HG03135 (cell line): ENCODE measurements at regions not wholly inside any gene's neighbourhood (a gene's known extent, or its start where the extent isn't known, plus 50 kb on each side); places are given as distances from the start of the nearest gene placed in this dataset.
"Not testable (repeated sequence)": the region's sequence is repeated elsewhere in the genome, so short reads cannot be mapped to it uniquely, and the experiment has no call there.

Experiments used
- ATAC-seq: cut with Tn5 transposase; IDR thresholded peaks from one replicate; pipeline ENCODE4 v1.9.1; 2021; ENCODE audit warnings: mild to moderate bottlenecking, moderate library complexity; ENCODE audit not compliant: unreplicated experiment

DNA sequence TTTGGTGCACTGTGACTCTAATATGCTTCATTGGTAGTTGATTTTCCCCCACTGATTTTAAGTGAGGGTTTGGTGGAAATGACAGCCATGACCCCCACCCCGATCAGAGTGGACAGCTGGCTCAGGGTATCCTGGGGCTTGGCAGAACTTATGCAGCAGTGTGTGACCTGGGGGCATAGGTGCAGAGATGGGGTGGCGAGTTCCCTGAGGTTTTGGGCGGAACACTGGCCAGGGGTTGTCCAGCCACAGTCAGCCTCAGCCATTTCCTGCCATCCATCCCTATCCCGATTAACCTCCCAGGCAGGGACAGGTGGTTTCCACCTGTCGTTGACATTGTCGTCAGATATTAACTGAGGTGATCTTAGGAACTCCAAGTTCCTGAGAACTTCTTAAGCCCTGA lies 155.8 kb upstream of the CHST15 start:
- no peak for ATAC-seq

DNA sequence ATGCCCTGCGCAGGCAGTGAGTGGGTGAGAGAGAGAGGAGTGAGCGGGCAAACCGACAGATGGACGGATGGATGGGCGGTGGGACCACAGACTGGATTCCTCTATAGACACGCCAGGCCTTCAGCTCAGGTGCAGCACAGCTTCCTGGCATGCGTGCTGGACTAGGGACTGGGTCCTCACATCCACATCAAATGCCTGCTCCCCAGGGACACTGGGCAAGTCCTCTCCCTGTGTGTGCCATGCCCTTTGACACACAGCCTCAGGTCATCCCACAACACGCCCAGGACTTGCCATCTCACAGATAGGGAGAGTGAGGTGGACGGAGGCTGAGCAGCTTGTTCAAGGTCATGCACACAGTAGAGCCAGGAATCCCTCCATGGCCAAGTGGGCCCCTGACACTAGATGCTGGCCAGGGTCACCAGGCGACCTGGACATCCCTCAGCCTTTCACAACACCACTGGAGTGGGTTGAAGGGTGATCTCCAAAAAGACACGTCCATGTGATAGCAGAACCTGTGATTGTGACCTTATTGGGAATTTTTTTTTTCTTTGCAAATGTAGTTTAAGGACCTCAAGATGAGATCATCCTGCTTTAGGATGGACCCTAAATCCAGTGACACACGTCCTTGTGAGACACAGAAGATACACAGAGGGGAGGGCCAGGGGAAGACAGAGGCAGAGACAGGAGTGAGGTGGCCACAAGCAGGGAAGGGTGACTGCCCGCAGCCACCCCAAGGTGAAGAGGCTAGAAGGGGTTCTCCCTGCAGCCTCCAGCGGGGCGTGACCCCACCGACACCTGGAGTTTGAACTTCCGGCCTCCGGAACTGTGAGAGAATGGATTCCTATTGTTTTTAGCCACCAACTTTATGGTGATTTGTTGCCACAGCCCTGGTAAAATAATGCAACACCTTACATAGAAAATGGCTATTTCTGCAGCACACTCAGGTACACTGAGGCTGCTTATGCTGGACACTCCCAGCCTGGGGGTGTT lies 155.0 kb upstream of the CHST15 start:
- no peak for ATAC-seq

- ATAC-seq = no peak
These were observed 152.5 kb upstream of the CHST15 start for GRCh38 chr10:124245806-124246440.

- no peak for ATAC-seq
These were observed 151.8 kb upstream of the CHST15 start for GRCh38 chr10:124245191-124245590.

DNA sequence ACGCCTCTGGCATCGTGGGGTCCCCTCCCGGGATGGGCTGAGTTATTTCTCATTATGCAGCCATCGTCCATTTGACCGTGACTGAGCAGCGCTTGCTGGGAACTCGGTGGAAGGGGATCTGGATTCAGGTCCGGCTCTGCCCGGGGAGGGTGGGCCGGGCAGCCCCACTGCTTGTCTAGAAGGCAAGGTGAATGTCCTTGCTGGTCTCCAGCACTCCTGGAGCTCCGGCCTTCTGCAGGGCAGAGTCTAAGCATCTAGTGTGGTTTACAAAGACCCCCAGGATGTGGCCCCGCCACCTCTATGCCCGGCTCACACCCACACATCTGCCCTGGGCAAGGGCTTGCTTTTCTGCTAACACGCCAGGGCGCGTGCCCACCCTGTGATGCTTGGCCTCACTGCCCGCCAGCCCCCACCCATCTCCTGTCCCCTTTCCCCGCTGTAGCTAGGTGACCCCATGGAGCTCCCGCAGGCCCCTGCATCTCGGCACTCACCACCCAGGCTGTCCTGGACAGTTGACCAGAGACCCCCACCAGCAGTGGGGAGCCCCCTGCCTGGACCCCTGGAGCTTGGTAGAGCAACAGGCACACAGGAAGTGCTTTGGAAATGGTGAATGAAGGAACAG lies 151.0 kb upstream of the CHST15 start:
- no peak for ATAC-seq

DNA sequence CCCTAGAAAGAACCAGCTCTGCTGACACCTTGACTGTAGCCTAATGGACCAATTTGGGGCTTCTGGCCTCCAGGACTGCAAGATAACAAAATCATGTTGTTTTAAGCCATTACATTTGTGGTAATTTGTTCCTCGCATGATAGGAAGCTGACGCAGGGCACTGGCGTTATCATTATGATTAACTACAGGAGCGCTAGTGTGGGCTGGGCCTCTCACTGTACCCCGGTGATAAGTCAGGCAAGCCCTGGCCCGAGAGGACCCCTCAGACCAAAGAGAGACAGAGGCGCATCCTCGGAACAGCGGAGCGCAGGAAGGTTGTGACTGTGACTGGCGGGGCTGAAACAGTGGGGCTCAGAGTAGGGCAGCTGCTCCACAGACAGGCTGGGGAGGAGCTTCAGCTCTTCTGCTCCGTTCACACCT lies 150.3 kb upstream of the CHST15 start:
- no peak for ATAC-seq

GRCh38 chr10:124242791-124243190 lies 149.4 kb upstream of the CHST15 start:
- ATAC-seq = no peak

DNA sequence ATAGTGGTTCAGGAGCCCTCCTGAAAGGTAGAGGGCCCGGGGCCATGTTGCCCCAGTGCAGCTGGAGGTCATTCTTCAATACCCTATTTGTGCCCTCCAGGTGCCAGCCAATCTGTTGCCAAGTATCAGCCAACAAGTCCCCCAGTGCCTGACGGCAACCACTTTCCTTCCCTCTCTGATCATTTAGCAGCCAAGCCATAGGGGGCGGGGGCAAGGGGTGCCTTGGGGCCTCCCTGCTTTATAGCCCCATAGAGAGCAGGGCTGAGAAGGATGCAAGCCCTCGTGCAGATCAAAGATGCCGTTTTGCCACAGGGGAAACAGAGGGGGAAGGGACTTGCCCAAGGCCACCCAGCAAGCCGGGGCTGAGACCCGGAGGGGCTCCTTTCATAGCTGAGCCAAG lies 149.0 kb upstream of the CHST15 start:
- ATAC-seq = no peak

DNA sequence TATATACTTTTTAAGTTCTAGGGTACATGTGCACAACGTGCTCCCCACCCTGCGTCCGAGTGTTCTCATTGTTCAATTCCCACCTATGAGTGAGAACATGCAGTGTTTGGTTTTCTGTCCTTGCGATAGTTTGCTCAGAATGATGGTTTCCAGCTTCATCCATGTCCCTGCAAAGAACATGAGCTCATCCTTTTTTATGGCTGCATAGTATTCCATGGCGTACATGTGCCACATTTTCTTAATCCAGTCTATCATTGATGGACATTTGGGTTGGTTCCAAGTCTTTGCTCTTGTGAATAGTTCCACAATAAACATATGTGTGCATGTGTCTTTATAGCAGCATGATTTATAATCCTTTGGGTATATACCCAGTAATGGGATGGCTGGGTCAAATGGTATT lies 148.1 kb upstream of the CHST15 start:
- ATAC-seq = not testable (repeated sequence)

DNA sequence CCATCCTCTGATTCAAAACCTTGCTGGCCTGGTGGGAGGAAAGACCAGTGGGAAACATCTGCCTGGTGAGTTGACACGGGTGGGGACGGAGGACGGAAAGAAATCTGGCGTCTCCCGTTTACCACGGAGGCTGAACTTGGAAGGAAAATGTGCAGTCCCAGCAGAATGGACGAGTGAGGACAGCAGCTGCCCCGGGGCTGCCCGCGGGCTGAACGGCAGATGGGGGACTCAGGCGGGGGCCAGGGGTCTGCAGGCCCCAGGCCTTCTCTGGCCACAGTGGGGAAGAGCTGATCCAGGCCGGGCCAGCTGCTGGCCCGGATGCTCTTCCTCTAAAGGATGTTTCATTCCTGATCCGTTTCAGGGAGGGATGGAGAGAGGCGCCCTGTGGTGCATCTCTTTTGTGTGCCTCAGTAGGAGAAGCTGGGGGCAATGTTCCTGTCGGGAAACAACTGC lies 147.5 kb upstream of the CHST15 start:
- no peak for ATAC-seq

- no peak for ATAC-seq
These were observed 146.3 kb upstream of the CHST15 start for GRCh38 chr10:124239696-124240095.

GRCh38 chr10:124239134-124239533 lies 145.7 kb upstream of the CHST15 start:
- ATAC-seq = no peak

DNA sequence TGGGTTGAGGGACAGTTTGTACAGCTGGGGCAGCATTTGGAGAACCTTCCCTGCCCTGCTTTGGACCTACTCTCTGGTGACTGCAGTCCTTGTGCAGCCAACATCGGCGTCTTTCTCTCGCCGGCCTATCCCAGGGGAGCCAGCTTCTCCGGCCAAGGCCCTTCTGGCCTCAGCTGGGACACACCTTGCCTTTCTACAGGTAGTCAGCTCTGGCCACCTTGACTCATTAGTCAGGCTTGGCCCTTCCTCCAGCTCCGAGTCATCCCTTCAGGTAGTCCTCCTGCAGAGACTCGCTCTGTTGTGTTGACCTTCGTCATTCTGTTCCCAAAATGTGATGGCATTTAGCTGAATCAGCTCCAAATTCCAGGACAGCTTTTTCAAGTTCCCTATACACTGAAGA lies 145.0 kb upstream of the CHST15 start:
- no peak for ATAC-seq

DNA sequence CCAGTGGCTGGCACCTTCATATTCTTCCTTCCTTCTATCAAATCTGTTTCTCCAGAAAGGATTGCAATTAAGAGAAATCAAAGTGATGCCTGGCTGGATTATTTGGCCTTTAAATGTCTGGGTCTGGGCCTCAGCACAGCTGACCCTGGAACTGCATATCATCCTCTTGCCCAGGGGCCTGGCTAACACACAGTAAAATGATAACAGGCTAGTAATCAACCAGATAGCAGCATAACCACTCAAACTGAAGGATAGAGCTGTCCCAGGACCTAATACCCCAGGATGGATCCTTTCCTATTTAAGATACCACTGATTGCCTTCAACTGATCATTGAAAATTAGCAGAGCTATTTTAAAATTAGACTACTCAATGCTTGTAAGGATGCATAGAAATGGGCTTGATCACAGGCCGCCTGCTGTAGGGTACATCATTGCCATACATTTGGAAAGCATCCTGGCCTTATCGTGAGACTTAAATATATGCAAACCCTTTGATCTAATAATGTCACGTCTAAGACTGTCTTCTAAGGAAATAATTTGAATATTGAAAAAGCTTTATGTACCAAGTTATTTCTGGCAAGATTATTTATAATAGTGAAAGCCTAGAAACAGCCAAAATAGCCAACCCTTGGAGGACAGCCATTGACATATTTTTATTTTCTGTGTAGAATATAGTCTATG lies 144.0 kb upstream of the CHST15 start:
- no peak for ATAC-seq

- no peak for ATAC-seq
These were observed 143.4 kb upstream of the CHST15 start for GRCh38 chr10:124236816-124237215.

- no peak for ATAC-seq
These were observed 142.7 kb upstream of the CHST15 start for GRCh38 chr10:124236136-124236535.

DNA sequence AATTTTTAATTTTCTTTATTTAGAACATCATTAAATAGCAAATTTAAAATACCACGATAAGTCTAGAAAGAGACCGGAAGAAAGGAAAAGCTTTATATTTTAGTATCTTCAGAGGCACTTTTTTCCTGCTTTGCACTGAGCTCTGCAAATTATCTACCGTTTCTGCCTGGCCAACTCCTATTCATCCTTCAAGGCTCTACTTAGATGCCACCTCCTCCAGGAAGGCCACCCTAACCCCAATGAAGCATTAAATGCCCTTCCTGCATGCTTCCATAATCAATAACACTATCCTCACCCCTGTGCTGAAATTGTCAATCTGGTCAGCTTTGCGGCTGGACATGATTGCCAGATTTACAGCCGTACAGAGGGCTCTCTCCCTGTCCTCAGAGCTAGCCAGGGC lies 141.8 kb upstream of the CHST15 start:
- no peak for ATAC-seq

DNA sequence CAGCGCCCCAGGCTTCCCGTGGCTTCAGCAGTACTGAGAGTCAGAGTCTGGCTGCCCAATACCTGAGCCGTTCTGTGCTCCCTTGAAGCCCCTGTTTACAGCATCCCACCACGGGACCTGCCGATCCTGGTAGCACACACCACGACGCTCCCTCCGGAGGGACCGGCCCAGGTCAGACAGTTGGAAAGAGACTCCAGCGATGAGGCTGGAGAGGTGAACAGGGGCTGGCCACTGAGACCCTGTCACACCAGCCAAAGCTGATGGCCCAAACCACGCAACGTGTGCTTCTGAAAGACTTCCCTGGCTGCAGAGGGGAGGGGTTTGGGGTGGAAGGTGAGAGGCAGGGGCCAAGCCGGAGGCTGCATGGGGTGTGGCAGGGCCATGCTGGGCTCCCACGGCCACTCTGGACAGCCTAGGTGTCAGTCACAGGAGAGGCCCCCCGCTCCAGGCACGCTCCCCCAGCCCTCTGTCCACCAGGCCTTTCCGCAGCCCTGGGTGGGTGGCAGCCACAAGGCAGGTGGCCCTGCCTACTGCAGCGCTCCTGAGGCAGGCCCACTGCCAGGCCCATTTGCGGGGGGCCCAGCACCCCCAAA lies 140.2 kb upstream of the CHST15 start:
- ATAC-seq = no peak

DNA sequence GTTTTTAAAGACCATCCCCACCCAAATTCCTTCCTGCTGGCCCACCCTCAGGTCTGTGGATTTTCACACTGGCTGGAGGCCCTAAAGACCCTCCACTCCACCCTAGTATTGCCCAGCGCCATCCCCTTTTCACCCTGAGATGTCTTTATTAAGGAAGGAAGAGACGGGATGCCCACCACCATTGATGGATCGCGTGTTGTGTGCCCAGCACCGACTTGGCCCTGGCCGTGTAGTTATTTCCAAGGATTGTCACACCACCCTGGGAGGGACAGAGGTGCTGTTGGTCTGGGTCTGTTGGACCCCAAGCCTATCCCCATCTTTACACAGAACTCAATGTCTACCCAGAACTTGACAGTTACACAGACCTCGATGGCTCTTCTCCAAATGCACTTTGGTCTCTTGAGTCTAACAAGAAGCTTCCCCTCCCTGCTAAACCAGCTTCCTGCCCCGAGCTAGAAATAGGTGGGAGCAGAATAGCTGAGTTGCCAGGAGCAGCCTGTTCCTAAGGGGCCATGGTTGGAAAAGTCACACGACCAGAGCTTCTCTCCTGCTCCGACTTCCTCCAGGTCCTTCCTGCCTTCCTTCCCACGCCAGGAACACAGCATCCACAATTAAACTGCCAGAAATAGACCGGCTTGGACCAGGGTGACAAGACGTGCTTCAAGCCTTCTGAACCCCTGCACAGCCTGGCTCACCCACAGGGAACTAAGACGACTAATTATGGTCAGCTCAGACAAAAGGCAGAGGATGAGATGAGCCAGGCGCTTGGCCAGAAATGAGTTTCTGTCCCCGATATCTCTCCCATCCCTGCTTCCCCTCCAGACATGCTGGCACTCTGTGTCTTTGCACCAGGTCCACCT lies 139.5 kb upstream of the CHST15 start:
- ATAC-seq = no peak
